GM19455 (cell line): ENCODE measurements at regions not wholly inside any gene's neighbourhood (a gene's known extent, or its start where the extent isn't known, plus 50 kb on each side); places are given as distances from the start of the nearest gene placed in this dataset.

Experiments
- ATAC-seq: cut with Tn5 transposase; IDR thresholded peaks from one replicate; pipeline ENCODE4 v1.9.1; 2021; ENCODE audit not compliant: unreplicated experiment

GRCh38 chr7:109986701-109987100, 1104.2 kb upstream of the LRRN3 start:
- no peak for ATAC-seq

- no peak for ATAC-seq
Measured at GRCh38 chr7:109996411-109996810, 1094.5 kb upstream of the LRRN3 start.

DNA sequence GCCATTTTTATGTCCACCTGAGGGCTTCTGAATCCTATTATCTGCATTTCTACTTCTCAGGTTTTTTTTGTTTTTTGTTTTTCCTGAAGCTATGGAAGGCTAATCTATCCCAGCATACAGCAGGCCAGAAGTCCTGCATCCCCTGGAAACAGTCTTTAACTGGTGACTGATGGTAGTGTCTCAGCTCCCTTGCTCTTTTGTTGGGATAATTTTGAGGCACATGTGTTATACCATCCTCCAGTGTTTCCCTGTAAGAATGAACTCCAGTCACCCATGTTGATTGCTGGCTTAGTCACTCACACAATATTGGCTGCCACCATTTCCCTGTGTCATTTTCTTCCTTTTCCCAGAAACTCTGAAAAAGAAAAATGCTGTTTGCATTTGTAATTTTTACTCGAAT, 1094.0 kb upstream of the LRRN3 start:
- no peak for ATAC-seq

GRCh38 chr7:109997837-109998236, 1093.1 kb upstream of the LRRN3 start:
- ATAC-seq: no peak

- no peak for ATAC-seq
Measured at GRCh38 chr7:110001254-110001938, 1089.5 kb upstream of the LRRN3 start.

GRCh38 chr7:110003827-110004226, 1087.1 kb upstream of the LRRN3 start:
- ATAC-seq: no peak

DNA sequence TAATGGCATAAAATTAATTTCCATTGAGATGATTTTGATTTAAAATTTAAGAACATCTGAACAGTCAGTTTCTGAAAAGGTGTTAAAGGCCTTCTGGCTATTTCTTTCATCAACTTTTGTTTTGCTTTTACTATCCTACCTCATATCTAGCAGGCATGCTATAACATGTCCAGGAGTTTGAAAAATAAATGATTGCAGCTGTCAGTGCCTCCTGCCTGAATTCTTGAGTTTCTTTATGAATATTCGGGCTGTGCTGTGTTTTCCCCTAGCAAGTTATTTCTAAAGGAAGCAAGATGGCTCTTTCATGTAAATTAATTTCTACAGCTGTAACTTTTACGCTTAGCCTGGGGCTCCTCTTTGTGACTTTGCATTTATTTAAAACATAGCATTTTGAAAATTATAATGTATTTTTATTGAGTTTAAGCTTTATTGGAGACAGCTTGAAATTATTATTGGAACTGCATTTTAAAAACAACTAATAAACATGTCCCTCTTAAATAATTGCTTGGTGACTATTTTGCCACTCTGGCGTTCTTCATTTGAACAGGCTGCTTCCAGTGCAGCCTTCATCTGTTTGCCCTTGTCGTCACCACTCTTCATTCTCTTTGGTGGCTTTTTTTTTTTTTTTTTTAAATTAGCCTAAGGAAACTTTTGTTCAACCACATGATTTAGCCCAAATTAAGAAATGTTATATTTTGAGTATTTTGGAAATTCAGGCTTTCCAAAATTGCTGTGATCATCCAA, 1083.4 kb upstream of the LRRN3 start:
- no peak for ATAC-seq

DNA sequence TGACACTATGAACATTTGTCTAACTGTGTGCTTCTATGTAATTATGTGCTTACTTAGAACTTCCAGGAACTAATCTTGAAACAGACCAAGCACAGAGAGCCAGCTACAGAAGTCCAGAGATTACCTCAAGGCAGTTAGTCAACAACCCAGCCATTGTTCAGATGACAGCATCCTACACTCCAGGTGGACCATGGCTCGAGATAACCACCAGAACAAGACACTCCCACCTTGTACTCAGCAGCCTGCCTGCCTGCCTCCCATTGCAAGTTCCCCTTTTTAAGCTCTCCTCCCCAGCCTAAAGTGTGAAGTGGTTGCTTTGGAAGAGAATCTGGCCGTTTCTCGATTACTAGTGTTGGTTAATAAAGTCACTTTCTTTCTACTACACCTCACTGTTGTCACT, 1080.6 kb upstream of the LRRN3 start:
- ATAC-seq: no peak

DNA sequence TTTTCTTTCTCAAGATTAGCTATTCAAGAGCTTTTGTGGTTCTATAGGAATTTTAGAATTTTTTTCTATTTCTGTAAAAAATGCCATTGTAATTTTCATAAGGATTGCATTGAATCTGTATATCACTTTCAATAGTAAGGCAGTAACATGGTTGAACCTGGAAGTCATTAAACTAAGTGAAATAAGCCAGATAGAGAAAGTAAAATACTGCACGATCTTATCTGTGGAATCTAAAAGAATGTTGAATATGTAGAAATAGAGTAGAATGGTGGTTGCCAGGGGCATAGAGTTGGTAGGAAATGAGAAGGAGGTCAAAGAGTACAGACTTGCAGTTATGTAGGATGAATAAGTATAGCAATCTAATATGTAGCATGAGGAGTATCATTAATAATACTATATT, 1073.5 kb upstream of the LRRN3 start:
- no peak for ATAC-seq

DNA sequence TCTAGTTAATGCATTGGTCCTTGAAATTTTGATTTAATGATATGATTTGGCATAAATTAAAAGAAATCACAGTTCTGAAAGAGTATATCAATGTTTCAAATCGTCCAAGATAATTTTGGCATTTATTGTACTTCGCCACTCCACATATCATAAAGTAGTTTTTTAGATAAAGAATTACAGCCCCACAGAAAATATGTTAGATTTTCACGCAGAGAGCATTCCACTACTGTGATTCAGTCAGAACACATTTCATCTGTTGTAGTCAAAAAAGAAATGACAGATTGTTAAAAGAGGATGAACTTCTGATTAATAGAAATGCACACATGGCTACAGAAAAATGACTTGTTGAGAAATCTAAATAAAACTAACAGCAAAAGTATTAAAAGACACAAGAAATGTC, 1063.5 kb upstream of the LRRN3 start:
- no peak for ATAC-seq

GRCh38 chr7:110043519-110043918, 1047.4 kb upstream of the LRRN3 start:
- ATAC-seq: no peak

GRCh38 chr7:110050785-110051184, 1040.1 kb upstream of the LRRN3 start:
- ATAC-seq: no peak

GRCh38 chr7:110051372-110051771, 1039.6 kb upstream of the LRRN3 start:
- no peak for ATAC-seq

- no peak for ATAC-seq
Measured at GRCh38 chr7:110056331-110056730, 1034.6 kb upstream of the LRRN3 start.

DNA sequence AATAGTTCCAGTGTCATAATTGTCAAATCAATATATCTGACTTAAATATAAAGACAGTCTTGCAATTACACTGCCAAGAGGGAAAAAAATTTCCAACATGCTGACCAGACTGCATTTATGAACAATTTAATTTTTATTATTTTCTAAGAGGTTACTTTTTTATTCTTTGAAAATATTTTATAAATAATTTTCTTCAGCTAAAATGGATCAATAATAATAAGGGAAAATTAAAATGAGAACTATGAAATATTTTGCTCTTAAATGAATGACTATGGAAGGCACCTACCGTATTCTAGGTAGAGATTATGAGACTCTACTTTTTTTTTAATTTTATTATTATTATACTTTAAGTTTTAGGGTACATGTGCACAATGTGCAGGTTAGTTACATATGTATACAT, 1032.5 kb upstream of the LRRN3 start:
- ATAC-seq: no peak

DNA sequence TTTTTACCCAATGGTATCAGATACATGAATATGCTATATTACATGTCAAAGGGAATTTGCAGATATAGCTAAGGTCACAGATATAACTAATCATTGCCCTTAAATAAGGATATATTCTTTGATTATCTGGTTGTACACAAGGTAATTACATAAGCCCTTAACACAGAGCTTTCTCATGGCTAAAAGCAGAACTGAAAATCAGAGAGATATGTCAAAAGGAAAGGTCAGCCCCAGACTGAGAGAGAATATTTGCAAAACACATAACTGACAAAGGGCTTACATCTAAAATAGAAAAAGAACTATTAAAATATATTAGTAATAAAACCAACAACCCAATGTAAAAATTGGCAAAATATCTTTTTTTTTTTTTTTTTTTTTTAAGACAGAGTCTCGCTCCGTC, 1029.5 kb upstream of the LRRN3 start:
- ATAC-seq: no peak

DNA sequence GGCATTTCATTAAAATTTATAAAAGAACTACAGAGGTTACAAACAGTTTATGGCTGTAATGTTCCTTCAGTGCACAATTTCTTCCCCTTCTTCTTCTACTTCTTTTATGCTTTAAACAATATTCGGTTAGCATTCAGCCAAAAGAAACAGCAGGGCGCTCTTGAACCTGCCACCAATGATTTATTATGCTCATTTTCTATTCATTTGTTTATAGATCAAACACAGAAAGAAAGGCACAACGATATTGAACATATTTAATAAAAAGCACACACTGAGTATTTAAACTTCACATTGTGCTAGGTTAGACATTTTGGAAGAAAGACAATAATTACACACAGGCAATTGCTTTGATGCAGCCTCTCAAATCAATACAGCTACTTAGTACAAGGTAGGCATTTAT, 1025.8 kb upstream of the LRRN3 start:
- ATAC-seq: no peak

- ATAC-seq: no peak
Measured at GRCh38 chr7:110066843-110067242, 1024.1 kb upstream of the LRRN3 start.

GRCh38 chr7:110071192-110071591, 1019.7 kb upstream of the LRRN3 start:
- ATAC-seq: no peak

GRCh38 chr7:110075450-110075849, 1015.5 kb upstream of the LRRN3 start:
- ATAC-seq: no peak

DNA sequence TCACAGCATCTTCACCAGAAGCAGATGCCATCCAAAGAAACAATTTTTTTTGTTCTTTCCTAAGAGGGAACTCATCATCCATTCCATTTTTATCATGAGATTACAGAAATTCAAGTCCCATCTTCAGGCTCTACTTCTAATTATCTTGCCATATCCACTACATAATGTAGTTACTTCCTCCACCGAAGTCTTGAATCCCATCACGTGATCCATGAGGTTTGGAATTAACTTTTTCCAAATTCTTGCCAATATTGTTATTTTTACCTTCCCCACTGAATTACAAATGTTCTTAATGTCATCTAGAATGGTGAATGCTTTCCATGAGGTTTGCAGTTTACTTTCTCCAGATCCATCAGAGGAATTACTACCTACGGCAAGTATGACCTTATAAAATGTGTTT, 1014.7 kb upstream of the LRRN3 start:
- no peak for ATAC-seq

DNA sequence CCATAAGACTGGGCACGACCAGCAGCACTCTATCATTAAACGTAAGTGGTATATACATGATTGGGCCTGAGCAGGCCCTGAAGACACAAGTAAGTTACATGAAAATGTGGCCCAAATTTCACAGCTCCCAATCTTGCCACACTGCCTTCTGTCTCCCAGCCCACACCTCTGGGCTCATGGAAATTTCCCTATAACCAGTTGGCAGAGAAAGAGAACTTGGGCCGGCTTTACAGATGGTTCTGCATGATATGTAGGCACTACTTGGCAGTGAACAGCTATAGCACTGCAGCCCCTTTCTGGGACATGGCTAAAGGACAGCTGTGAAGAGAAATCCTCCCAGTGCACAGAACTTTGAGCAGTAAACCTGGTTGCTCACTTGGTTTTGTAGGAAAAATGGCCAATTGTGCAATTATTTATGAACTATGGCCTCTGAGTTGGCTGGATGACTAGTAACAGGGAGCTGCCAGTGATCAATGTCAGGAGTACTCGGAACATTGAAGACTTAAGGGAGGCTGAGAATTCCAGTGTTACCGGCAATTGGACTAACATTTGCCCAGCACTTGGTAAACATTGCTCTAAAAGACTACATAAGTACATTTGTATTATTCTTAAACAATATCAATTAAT, 1006.6 kb upstream of the LRRN3 start:
- ATAC-seq: no peak
